Inflammatory macrophage (primary cell): ENCODE measurements at regions not wholly inside any gene's neighbourhood (a gene's known extent, or its start where the extent isn't known, plus 50 kb on each side); places are given as distances from the start of the nearest gene placed in this dataset.

Experiments used
- DNase-seq, 2 donors: peaks; one replicate each; pipeline ENCODE4 v3.0.0-alpha.2; 2020 to 2022

DNA sequence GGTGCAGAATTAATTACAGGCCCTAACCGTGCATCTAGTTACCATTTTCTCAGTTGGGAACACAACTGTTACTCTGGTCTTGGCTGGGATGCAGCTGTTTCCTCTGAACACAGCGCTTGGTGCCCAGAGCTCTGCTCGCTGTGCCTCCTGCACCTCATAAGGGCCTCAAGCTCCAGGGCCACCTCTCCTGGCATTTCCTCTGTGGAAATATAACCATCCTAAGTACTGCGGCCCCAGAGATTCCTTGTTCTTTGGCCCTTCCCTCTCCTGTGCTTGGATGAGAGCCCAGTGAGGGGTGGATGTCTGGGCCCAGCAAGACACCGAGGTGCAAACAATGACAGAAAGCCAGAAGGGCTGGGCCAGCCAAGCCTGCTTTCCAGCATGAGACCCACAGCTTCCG, 169.9 kb upstream of the CST7 start:
- no peak for DNase-seq

GRCh38 chr20:24779946-24780345, 169.1 kb upstream of the CST7 start:
- DNase-seq = no peak

- DNase-seq = no peak
Measured at GRCh38 chr20:24780674-24781417, 168.2 kb upstream of the CST7 start.

- DNase-seq = peak; percentile 25 to 45
Measured at GRCh38 chr20:24781418-24781980, 167.6 kb upstream of the CST7 start.

GRCh38 chr20:24782301-24782700, 166.8 kb upstream of the CST7 start:
- DNase-seq = no peak

- no peak for DNase-seq
Measured at GRCh38 chr20:24782801-24783630, 166.1 kb upstream of the CST7 start.

GRCh38 chr20:24783631-24784492, 165.2 kb upstream of the CST7 start:
- DNase-seq = no peak

DNA sequence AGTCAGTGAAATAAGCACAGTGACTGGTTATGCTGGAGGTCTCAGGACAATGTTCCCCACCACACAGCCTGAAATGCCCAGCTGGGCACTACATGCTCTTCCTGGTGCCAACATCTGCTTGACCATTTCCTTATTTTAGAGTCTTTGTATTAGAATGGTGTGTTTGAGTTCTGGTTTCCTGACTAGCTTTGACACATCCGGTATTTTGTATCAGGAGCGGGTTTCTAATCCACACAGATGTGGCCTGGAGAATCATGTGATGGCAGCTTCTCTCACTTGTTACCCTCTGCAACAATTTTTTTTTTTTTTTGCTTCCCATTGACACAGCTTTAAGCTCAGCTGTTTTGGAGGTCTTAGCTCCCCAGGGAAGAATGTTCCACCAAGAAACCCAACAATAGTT, 164.5 kb upstream of the CST7 start:
- peak in 1 of 2 donors; percentile 48 for DNase-seq

- peak; percentile 55 to 70 for DNase-seq
Measured at GRCh38 chr20:24785141-24786110, 163.6 kb upstream of the CST7 start.

DNA sequence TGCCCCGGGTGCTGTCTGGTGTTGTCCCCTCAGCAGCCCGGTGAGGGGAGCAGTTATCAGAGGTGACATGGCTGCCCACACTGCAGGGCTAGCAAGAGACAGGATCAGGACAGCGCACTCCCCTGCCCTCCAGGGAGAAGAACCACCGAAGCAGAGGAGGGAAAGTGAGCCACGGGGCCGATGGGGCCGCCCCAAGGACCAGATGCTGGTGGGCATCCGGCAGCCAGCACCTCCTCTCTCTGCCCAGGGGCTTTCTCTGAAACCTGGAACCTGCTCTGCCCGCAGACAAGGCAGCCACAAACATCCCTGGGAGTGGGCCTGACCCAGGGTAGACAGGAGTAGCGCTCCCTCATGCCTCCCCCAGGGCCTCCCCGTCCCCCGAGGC, 163.0 kb upstream of the CST7 start:
- DNase-seq = no peak

DNA sequence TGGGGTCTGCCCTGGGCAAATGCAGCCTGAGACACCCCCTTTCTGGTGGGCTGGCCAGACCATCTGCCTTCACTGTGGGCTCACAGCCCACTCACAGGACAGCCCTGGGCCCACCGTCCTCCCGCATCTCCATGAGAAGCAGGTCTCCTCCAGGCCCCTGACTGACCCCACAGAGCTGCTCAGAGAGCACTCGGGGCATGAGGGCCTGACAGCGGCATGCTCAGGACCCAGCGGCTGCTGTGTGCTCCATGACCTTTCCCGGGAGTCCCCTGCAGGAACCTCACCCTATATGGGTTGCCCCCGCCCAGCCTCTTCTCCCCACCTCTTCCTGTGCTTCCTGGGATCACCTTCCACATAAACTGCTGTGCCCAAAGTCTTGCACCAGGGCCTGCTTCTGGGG, 162.4 kb upstream of the CST7 start:
- DNase-seq = no peak

DNA sequence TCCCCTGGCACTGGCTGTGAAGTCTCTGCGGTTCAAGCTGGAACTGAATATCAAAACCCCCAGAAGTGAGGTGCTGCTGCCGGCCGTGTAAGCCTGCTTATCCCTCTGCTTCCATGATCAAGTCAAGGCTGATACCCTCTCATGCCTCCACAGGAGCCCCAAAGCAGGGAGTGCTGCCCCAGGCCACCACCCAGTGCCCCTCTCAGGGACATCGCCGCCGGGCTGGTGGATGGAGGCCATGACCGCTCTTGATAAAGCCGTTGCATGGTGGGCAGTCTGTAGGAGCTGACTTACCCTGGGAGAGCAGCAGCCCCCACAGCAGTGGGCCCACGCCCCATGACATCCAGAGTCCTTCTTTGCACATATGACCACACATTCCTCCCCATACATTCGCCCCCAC, 162.0 kb upstream of the CST7 start:
- DNase-seq = no peak

- DNase-seq = no peak
Measured at GRCh38 chr20:24787621-24788020, 161.4 kb upstream of the CST7 start.

DNA sequence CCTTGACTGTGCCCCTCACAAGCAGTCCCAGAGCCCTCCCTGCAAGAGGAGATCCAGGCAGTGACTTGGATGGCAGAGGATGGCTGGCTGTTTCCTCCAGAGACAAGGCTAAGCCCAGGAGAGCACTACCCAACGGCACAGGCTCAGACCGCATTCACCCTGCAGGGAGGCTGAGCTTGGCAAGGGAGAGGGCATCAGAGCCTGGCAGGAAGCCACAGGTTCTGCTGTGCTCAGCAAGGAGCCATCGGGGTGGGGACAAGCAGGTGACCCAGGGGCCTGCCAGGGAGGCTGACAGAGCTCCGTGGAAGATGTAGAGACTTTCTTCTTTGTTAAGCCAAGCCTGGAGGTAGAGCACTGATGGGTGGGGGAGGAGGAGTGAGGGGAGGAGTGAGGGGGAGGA, 159.2 kb upstream of the CST7 start:
- DNase-seq = no peak

- DNase-seq = no peak
Measured at GRCh38 chr20:24790746-24791283, 158.3 kb upstream of the CST7 start.

DNA sequence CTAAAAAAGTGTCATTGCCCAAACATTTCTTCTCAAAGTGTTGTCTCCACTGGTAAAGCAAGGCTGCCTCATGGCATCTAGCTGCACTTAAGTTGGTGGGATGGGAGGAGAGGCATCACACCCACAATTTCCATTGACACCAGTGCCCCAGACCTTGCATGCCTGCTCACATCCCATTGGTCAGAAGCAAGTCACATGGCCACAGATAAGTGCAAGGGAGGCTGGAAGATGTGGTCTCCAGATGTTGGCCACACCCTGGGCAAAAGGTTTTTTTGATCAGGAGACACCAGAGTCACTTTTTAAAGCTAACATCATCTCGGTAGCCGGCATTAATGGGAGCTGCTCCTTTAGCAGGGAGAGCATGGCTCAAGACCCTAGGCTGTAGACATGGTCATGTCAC, 157.1 kb upstream of the CST7 start:
- DNase-seq = no peak

DNA sequence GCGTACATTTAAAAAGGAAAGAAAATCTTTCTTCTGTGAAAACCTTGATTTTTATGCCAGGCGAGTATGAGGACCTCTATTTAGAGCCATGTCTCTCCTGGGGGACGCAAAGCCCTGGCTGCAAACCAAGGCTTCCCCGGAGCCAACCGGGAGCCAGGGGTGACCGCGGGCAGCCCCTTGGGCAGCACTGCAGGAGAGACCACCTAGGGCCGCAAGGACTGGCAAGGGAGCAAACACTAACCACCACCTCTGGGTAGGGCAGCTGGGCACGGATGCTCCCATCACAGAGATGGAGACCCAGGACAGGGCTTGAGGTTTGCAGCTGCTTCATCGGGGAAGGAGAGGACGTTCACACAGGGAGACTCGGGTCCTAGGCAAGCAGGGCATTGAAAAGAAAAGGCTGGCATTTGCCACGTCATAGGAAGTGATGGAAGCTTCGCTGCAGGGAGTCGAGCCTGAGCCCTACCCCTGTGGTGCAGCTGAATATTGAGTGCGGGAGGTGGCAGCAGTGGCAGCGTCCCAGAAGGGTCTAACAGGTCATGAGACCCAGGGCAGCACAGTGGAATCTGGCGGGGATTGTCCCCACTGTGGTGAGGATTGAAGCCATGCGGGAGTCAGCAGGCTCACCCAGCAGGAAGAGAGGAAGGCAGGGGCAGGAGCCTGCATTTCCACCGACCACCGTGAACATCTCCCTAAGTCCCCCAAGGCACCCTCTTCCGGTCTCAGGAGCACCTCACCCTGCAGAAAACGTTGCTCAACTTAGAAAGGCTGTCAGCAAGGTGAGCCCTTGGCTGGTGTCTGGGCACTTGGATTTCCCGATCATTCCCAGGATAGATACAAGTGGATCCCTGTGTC, 156.2 kb upstream of the CST7 start:
- no peak for DNase-seq

DNA sequence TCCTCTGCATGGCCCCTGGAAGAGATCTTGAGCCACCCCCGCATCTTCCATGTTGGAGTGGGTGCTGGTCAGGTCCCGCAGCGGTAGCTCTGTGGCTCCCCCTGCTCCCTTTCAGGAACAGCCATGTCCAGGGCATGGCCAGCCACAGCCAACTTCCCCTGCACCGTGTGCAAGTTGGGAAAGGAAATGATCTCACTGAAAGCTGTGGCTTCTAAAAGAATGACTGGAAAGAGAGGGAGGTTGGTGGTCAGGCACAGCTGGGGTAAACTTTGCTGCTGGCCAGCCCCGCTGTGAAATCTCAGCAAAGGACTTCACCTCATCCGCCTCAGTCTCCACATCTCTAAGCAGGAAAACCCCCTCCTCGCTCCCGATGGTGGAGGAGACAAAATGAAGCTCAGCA, 153.6 kb upstream of the CST7 start:
- DNase-seq = peak; percentile 74 to 78

GRCh38 chr20:24796236-24796635, 152.8 kb upstream of the CST7 start:
- DNase-seq = no peak

- no peak for DNase-seq
Measured at GRCh38 chr20:24797113-24797512, 152.0 kb upstream of the CST7 start.
